KMS-11 (cell line): ENCODE measurements at regions not wholly inside any gene's neighbourhood (a gene's known extent, or its start where the extent isn't known, plus 50 kb on each side); places are given as distances from the start of the nearest gene placed in this dataset.

Experiments
- H2AFZ ChIP-seq: fragments of 200-600 bp; sonication (generic); 2 replicates; pipeline ENCODE4 v1.6.1; 2016; ENCODE audit warnings: antibody characterized with exemption, mixed run types, low read depth
- H3K27ac ChIP-seq: fragments of 200-600 bp; sonication (generic); 2 replicates; pipeline ENCODE4 v1.6.1; 2016; ENCODE audit warnings: mild to moderate bottlenecking, mixed run types
- H3K27me3 ChIP-seq: fragments of 200-600 bp; sonication (generic); 2 replicates; pipeline ENCODE4 v1.6.1; 2017; ENCODE audit warnings: mild to moderate bottlenecking, low read depth, mixed run types, moderate library complexity; ENCODE audit not compliant: insufficient read depth
- H3K36me3 ChIP-seq: fragments of 200-600 bp; sonication (generic); 2 replicates; pipeline ENCODE4 v1.6.1; 2017; ENCODE audit warnings: mild to moderate bottlenecking, mixed run types; ENCODE audit not compliant: insufficient read depth
- H3K4me1 ChIP-seq: fragments of 200-600 bp; sonication (generic); 2 replicates; pipeline ENCODE4 v1.6.1; 2016; ENCODE audit warnings: mild to moderate bottlenecking, low read depth, mixed run types; ENCODE audit not compliant: poor library complexity, severe bottlenecking
- H3K4me2 ChIP-seq: fragments of 200-600 bp; sonication (generic); 2 replicates; pipeline ENCODE4 v1.7.0; 2016; ENCODE audit warnings: mild to moderate bottlenecking, mixed run types
- H3K4me3 ChIP-seq: fragments of 200-600 bp; sonication (generic); IDR thresholded peaks from 2 replicates; pipeline ENCODE4 v1.6.1; 2017; ENCODE audit warnings: low read depth, low read length, mixed read lengths; ENCODE audit not compliant: insufficient read depth
- H3K79me2 ChIP-seq: fragments of 200-600 bp; sonication (generic); 2 replicates; pipeline ENCODE4 v1.6.1; 2016; ENCODE audit warnings: low read depth, mixed run types; ENCODE audit not compliant: insufficient read depth
- H3K9ac ChIP-seq: fragments of 200-600 bp; sonication (generic); 2 replicates; pipeline ENCODE4 v1.6.1; 2016; ENCODE audit warnings: mild to moderate bottlenecking, mixed run types
- H4K20me1 ChIP-seq: fragments of 200-600 bp; sonication (generic); 2 replicates; pipeline ENCODE4 v1.6.1; 2016; ENCODE audit warnings: mild to moderate bottlenecking, mixed run types; ENCODE audit not compliant: insufficient read depth
- TF ChIP-seq, protein P1 (sequence below): fragments of 200-600 bp; sonication (generic); conservative IDR thresholded peaks from 2 replicates; pipeline ENCODE4 v1.6.1; 2017; ENCODE audit warnings: low read depth, mild to moderate bottlenecking, antibody characterized with exemption, low read length, moderate library complexity, mixed read lengths

GRCh38 chr11:37333345-37333744, 735.3 kb upstream of the RAG2 start:
- Histone ChIP-seq H4K20me1 (no peaks in the 10 kb centered on the region), H3K4me3 (no peak overlapping the region), H3K27me3 (no peaks in the 10 kb centered on the region), H3K9ac (no peak overlapping the region), H3K4me2 (no peak overlapping the region), H3K36me3 (no peaks in the 10 kb centered on the region), H3K79me2 (no peaks in the 10 kb centered on the region), H3K4me1 (peaks cover 17% of the 10 kb centered on the region), H2AFZ (no peak overlapping the region), H3K27ac (no peak overlapping the region)
- TF ChIP-seq, protein P1, sequence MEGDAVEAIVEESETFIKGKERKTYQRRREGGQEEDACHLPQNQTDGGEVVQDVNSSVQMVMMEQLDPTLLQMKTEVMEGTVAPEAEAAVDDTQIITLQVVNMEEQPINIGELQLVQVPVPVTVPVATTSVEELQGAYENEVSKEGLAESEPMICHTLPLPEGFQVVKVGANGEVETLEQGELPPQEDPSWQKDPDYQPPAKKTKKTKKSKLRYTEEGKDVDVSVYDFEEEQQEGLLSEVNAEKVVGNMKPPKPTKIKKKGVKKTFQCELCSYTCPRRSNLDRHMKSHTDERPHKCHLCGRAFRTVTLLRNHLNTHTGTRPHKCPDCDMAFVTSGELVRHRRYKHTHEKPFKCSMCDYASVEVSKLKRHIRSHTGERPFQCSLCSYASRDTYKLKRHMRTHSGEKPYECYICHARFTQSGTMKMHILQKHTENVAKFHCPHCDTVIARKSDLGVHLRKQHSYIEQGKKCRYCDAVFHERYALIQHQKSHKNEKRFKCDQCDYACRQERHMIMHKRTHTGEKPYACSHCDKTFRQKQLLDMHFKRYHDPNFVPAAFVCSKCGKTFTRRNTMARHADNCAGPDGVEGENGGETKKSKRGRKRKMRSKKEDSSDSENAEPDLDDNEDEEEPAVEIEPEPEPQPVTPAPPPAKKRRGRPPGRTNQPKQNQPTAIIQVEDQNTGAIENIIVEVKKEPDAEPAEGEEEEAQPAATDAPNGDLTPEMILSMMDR = no peak

DNA sequence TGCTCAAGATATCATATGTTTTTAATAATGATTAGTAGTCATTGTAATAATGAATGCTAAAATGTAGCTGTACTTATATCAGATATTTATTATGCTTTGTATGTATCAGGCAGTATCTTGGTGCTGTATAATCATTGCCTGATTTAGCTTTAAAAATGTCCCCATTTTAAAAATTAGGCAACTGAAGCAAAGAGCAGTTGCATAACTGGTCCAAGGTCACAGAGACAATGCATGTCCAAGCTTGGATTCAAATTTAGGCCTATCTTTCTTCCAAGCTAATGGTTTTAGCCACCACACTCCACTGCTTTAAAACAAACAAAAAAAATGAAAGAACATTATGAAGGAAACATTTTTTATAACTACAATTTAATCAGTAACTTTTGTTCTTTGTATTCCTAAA, 725.8 kb upstream of the RAG2 start:
- Histone ChIP-seq H2AFZ (no peak overlapping the region), H3K27me3 (no peaks in the 10 kb centered on the region), H3K9ac (no peak overlapping the region), H4K20me1 (no peaks in the 10 kb centered on the region), H3K79me2 (no peaks in the 10 kb centered on the region), H3K4me2 (no peak overlapping the region), H3K36me3 (no peaks in the 10 kb centered on the region), H3K27ac (no peak overlapping the region), H3K4me1 (no peaks in the 10 kb centered on the region), H3K4me3 (no peak overlapping the region)
- TF ChIP-seq, protein P1 = no peak

- no peaks in the 10 kb centered on the region for H3K36me3 ChIP-seq
- TF ChIP-seq, protein P1 = no peak
- no peaks in the 10 kb centered on the region for H4K20me1 ChIP-seq
- no peak overlapping the region for H3K4me3 ChIP-seq
- no peaks in the 10 kb centered on the region for H3K4me1 ChIP-seq
- no peak overlapping the region for H3K4me2 ChIP-seq
- no peak overlapping the region for H2AFZ ChIP-seq
- no peaks in the 10 kb centered on the region for H3K79me2 ChIP-seq
- H3K27ac ChIP-seq = no peak overlapping the region
- no peaks in the 10 kb centered on the region for H3K27me3 ChIP-seq
- no peak overlapping the region for H3K9ac ChIP-seq
These were observed 724.5 kb upstream of the RAG2 start for GRCh38 chr11:37322333-37323194.

DNA sequence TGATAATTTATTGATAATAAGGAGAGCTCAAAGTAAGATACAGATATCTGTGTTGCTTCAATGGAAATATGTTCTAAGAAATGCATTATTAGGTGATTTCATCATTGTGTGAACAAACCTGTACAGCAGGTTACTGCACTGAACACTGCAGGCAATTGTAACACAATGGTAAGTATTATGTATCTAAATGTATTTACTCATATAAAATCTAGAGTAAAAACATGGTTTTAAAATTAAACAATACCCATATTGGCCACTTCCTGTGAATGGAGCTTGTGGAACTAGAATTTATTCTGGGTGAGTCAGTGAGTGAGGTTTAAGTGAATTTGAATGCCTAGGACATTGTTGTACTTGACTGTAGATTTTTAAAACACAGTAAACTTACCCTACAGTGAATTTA, 722.9 kb upstream of the RAG2 start:
- Histone ChIP-seq H3K36me3 (no peaks in the 10 kb centered on the region), H3K79me2 (no peaks in the 10 kb centered on the region), H3K9ac (no peak overlapping the region), H3K27ac (no peak overlapping the region), H3K27me3 (no peaks in the 10 kb centered on the region), H3K4me2 (no peak overlapping the region), H3K4me3 (no peak overlapping the region), H4K20me1 (no peaks in the 10 kb centered on the region), H2AFZ (no peak overlapping the region), H3K4me1 (no peaks in the 10 kb centered on the region)
- TF ChIP-seq, protein P1 = no peak
